Neuron (in vitro differentiated cells): ENCODE measurements at regions not wholly inside any gene's neighbourhood (a gene's known extent, or its start where the extent isn't known, plus 50 kb on each side); places are given as distances from the start of the nearest gene placed in this dataset.

Experiments
- H2AFZ ChIP-seq: one replicate; pipeline ENCODE4 v1.6.1; 2013; ENCODE audit warnings: low read depth, mild to moderate bottlenecking, inconsistent platforms, low read length, moderate library complexity
- H3K27me3 ChIP-seq: one replicate; pipeline ENCODE4 v1.6.1; 2013; ENCODE audit warnings: low read length; ENCODE audit not compliant: insufficient read depth
- H3K36me3 ChIP-seq: one replicate; pipeline ENCODE4 v1.6.1; 2013; ENCODE audit warnings: low read length; ENCODE audit not compliant: insufficient read depth
- H3K4me1 ChIP-seq: one replicate; pipeline ENCODE4 v1.6.1; 2013; ENCODE audit warnings: low read length; ENCODE audit not compliant: insufficient read depth
- H3K4me3 ChIP-seq: 2 replicates; pipeline ENCODE4 v1.5.1; 2013; ENCODE audit warnings: mild to moderate bottlenecking, low read length, moderate library complexity
- H3K9me3 ChIP-seq: one replicate; pipeline ENCODE4 v1.6.1; 2013; ENCODE audit warnings: low read length

GRCh38 chr3:135310317-135310716 lies 515.3 kb downstream of the EPHB1 start:
- Histone ChIP-seq H2AFZ (no peak overlapping the region), H3K9me3 (no peaks in the 10 kb centered on the region), H3K36me3 (no peaks in the 10 kb centered on the region), H3K4me1 (no peaks in the 10 kb centered on the region), H3K27me3 (no peaks in the 10 kb centered on the region), H3K4me3 (no peak overlapping the region)

GRCh38 chr3:135311699-135312098 lies 516.6 kb downstream of the EPHB1 start:
- H3K36me3 ChIP-seq: no peaks in the 10 kb centered on the region
- H3K27me3 ChIP-seq: no peaks in the 10 kb centered on the region
- no peak overlapping the region for H2AFZ ChIP-seq
- H3K9me3 ChIP-seq: no peaks in the 10 kb centered on the region
- H3K4me3 ChIP-seq: no peak overlapping the region
- no peaks in the 10 kb centered on the region for H3K4me1 ChIP-seq

- H3K4me3 ChIP-seq: no peak overlapping the region
- H3K4me1 ChIP-seq: no peaks in the 10 kb centered on the region
- no peak overlapping the region for H2AFZ ChIP-seq
- H3K9me3 ChIP-seq: no peaks in the 10 kb centered on the region
- H3K27me3 ChIP-seq: no peaks in the 10 kb centered on the region
- H3K36me3 ChIP-seq: no peaks in the 10 kb centered on the region
Measured at GRCh38 chr3:135314237-135314636, 519.2 kb downstream of the EPHB1 start.

GRCh38 chr3:135324301-135324700 lies 529.2 kb downstream of the EPHB1 start:
- Histone ChIP-seq H3K4me3 (no peak overlapping the region), H3K36me3 (no peaks in the 10 kb centered on the region), H3K9me3 (no peaks in the 10 kb centered on the region), H3K27me3 (no peaks in the 10 kb centered on the region), H2AFZ (no peak overlapping the region), H3K4me1 (no peaks in the 10 kb centered on the region)

GRCh38 chr3:135325096-135325495 lies 530.0 kb downstream of the EPHB1 start:
- no peaks in the 10 kb centered on the region for H3K4me1 ChIP-seq
- no peak overlapping the region for H2AFZ ChIP-seq
- no peaks in the 10 kb centered on the region for H3K27me3 ChIP-seq
- no peak overlapping the region for H3K4me3 ChIP-seq
- H3K36me3 ChIP-seq: no peaks in the 10 kb centered on the region
- H3K9me3 ChIP-seq: no peaks in the 10 kb centered on the region

GRCh38 chr3:135325726-135326235 lies 530.7 kb downstream of the EPHB1 start:
- Histone ChIP-seq H3K9me3 (no peaks in the 10 kb centered on the region), H3K4me3 (no peak overlapping the region), H3K36me3 (no peaks in the 10 kb centered on the region), H3K27me3 (no peaks in the 10 kb centered on the region), H2AFZ (no peak overlapping the region), H3K4me1 (no peaks in the 10 kb centered on the region)

GRCh38 chr3:135326851-135327250 lies 531.8 kb downstream of the EPHB1 start:
- H3K4me3 ChIP-seq: no peak overlapping the region
- no peaks in the 10 kb centered on the region for H3K9me3 ChIP-seq
- no peaks in the 10 kb centered on the region for H3K4me1 ChIP-seq
- no peaks in the 10 kb centered on the region for H3K36me3 ChIP-seq
- no peak overlapping the region for H2AFZ ChIP-seq
- H3K27me3 ChIP-seq: no peaks in the 10 kb centered on the region

- H3K9me3 ChIP-seq: no peaks in the 10 kb centered on the region
- H2AFZ ChIP-seq: no peak overlapping the region
- no peaks in the 10 kb centered on the region for H3K4me1 ChIP-seq
- H3K27me3 ChIP-seq: no peaks in the 10 kb centered on the region
- no peak overlapping the region for H3K4me3 ChIP-seq
- H3K36me3 ChIP-seq: no peaks in the 10 kb centered on the region
Measured at GRCh38 chr3:135328036-135328435, 533.0 kb downstream of the EPHB1 start.

- Histone ChIP-seq H3K9me3 (no peaks in the 10 kb centered on the region), H3K36me3 (no peaks in the 10 kb centered on the region), H3K27me3 (no peaks in the 10 kb centered on the region), H3K4me1 (no peaks in the 10 kb centered on the region), H2AFZ (no peak overlapping the region), H3K4me3 (no peak overlapping the region)
Measured at GRCh38 chr3:135329479-135329878, 534.4 kb downstream of the EPHB1 start.

GRCh38 chr3:135337192-135337591 lies 542.1 kb downstream of the EPHB1 start:
- Histone ChIP-seq H3K4me3 (no peak overlapping the region), H3K4me1 (no peaks in the 10 kb centered on the region), H3K9me3 (no peaks in the 10 kb centered on the region), H3K36me3 (no peaks in the 10 kb centered on the region), H2AFZ (no peak overlapping the region), H3K27me3 (no peaks in the 10 kb centered on the region)

- H3K4me3 ChIP-seq: no peak overlapping the region
- H3K36me3 ChIP-seq: no peaks in the 10 kb centered on the region
- no peak overlapping the region for H2AFZ ChIP-seq
- peaks cover 3% of the 10 kb centered on the region for H3K27me3 ChIP-seq
- H3K9me3 ChIP-seq: no peaks in the 10 kb centered on the region
- no peaks in the 10 kb centered on the region for H3K4me1 ChIP-seq
Measured at GRCh38 chr3:135348690-135349089, 553.6 kb downstream of the EPHB1 start.

GRCh38 chr3:135349254-135349948 lies 554.3 kb downstream of the EPHB1 start:
- no peak overlapping the region for H2AFZ ChIP-seq
- H3K4me3 ChIP-seq: no peak overlapping the region
- peaks cover 3% of the 10 kb centered on the region for H3K27me3 ChIP-seq
- H3K9me3 ChIP-seq: no peaks in the 10 kb centered on the region
- H3K4me1 ChIP-seq: no peaks in the 10 kb centered on the region
- H3K36me3 ChIP-seq: no peaks in the 10 kb centered on the region

GRCh38 chr3:135352213-135352612 lies 557.2 kb downstream of the EPHB1 start:
- Histone ChIP-seq H3K4me3 (no peak overlapping the region), H3K4me1 (no peaks in the 10 kb centered on the region), H3K27me3 (no peaks in the 10 kb centered on the region), H3K36me3 (no peaks in the 10 kb centered on the region), H2AFZ (no peak overlapping the region), H3K9me3 (no peaks in the 10 kb centered on the region)

GRCh38 chr3:135362889-135363288 lies 567.8 kb downstream of the EPHB1 start:
- H3K4me1 ChIP-seq: no peaks in the 10 kb centered on the region
- H3K4me3 ChIP-seq: no peak overlapping the region
- no peaks in the 10 kb centered on the region for H3K27me3 ChIP-seq
- no peaks in the 10 kb centered on the region for H3K36me3 ChIP-seq
- no peak overlapping the region for H2AFZ ChIP-seq
- H3K9me3 ChIP-seq: no peaks in the 10 kb centered on the region
